ENCODE measurements at regions not wholly inside any gene's neighbourhood (a gene's known extent, or its start where the extent isn't known, plus 50 kb on each side); places are given as distances from the start of the nearest gene placed in this dataset.

DNA sequence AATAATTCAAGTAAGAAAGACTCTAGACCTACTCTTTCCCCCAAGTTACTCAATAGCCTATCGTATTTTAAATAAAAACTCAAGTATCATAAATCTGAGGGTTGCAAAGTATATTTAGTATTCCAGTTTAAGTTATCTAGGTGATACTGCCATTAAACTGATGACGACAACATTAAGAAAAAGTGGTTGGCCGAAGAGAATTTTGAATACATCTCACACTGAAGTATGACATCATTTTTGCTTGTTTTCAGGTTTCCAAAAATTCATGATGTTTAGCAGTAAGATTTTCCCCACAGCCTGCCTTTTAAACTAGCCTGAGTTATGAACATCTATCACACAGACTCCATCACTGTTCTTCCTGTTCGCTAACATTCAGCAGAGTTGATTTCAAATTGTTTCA lies 102.1 kb upstream of the RAB27B start:
- Histone ChIP-seq H3K9ac (ENCODE audit: insufficient read depth in 1 of 2, low read depth in 2 of 2, low read length in 2 of 2) (no peak overlapping the region), H3K4me2 (ENCODE audit: insufficient read depth, low read length) (no peak overlapping the region), H3K9me1 (ENCODE audit: control insufficient read depth, insufficient read depth, low read length) (no peaks in the 10 kb centered on the region), H3K4me1 (replicated peaks in 1 of 2; ENCODE audit: control insufficient read depth in 2 of 2, insufficient read depth in 2 of 2, low read length in 2 of 2) (no peaks in the 10 kb centered on the region), H2AFZ (ENCODE audit: low read depth, low read length) (no peak overlapping the region), H3K9me3 (replicated peaks; ENCODE audit: control insufficient read depth, insufficient read depth, low read depth, low read length) (no peaks in the 10 kb centered on the region), H4K20me1 (replicated peaks; ENCODE audit: control insufficient read depth, insufficient read depth, low read length) (no peaks in the 10 kb centered on the region), H3K4me3 (no peak overlapping the region), H3K36me3 (ENCODE audit: control insufficient read depth, insufficient read depth, low read length) (no peaks in the 10 kb centered on the region), H3K27me3 (ENCODE audit: control insufficient read depth in 2 of 2, insufficient read depth in 2 of 2, low read length in 2 of 2) (no peaks in the 10 kb centered on the region), H3K79me2 (ENCODE audit: control insufficient read depth, insufficient read depth, low read length) (no peaks in the 10 kb centered on the region), H3K27ac (ENCODE audit: extremely low read depth, low read depth, low read length) (no peak overlapping the region)
- intact Hi-C loops (cut with micrococcal nuclease): no loop called here
- in situ Hi-C loops (cut with MboI): no loop called here
- no TSS peak for BruUV-seq (replicated peaks)
- FAIRE-seq: no peak
- WGBS (ENCODE audit: insufficient coverage, low coverage, missing lambda C conversion rate): 47% methylated on average over 4 of the region's 4 CpGs
- ChIA-PET POLR2A (no interaction called here), CTCF (ENCODE audit: low intra/inter-chr PET ratio) (no interaction called here)
- TF ChIP-seq ZNF785 (CRISPR knock-in tag; IDR thresholded peaks at IDR 0.05) (no peak), ZNF707 (CRISPR knock-in tag; conservative IDR thresholded peaks at IDR 0.05) (no peak), L3MBTL2 (IDR thresholded peaks at IDR 0.05) (no peak), ZNF780A (CRISPR knock-in tag; IDR thresholded peaks at IDR 0.05) (no peak), CAMTA2 (CRISPR knock-in tag; conservative IDR thresholded peaks at IDR 0.05) (no peak), BCOR (IDR thresholded peaks at IDR 0.05) (no peak)
- TF ChIP-seq, protein P1, sequence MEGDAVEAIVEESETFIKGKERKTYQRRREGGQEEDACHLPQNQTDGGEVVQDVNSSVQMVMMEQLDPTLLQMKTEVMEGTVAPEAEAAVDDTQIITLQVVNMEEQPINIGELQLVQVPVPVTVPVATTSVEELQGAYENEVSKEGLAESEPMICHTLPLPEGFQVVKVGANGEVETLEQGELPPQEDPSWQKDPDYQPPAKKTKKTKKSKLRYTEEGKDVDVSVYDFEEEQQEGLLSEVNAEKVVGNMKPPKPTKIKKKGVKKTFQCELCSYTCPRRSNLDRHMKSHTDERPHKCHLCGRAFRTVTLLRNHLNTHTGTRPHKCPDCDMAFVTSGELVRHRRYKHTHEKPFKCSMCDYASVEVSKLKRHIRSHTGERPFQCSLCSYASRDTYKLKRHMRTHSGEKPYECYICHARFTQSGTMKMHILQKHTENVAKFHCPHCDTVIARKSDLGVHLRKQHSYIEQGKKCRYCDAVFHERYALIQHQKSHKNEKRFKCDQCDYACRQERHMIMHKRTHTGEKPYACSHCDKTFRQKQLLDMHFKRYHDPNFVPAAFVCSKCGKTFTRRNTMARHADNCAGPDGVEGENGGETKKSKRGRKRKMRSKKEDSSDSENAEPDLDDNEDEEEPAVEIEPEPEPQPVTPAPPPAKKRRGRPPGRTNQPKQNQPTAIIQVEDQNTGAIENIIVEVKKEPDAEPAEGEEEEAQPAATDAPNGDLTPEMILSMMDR (IDR thresholded peaks at IDR 0.05 in 2 of 3, conservative IDR thresholded peaks at IDR 0.05 in 1 of 3; ENCODE audit: insufficient read depth in 2 of 3, low read depth in 1 of 3, low read length in 3 of 3): no peak
- TF ChIP-seq, protein P2, sequence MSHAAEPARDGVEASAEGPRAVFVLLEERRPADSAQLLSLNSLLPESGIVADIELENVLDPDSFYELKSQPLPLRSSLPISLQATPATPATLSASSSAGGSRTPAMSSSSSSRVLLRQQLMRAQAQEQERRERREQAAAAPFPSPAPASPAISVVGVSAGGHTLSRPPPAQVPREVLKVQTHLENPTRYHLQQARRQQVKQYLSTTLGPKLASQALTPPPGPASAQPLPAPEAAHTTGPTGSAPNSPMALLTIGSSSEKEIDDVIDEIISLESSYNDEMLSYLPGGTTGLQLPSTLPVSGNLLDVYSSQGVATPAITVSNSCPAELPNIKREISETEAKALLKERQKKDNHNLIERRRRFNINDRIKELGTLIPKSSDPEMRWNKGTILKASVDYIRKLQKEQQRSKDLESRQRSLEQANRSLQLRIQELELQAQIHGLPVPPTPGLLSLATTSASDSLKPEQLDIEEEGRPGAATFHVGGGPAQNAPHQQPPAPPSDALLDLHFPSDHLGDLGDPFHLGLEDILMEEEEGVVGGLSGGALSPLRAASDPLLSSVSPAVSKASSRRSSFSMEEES (CRISPR knock-in tag; IDR thresholded peaks at IDR 0.05): no peak
- TF ChIP-seq, protein P3, sequence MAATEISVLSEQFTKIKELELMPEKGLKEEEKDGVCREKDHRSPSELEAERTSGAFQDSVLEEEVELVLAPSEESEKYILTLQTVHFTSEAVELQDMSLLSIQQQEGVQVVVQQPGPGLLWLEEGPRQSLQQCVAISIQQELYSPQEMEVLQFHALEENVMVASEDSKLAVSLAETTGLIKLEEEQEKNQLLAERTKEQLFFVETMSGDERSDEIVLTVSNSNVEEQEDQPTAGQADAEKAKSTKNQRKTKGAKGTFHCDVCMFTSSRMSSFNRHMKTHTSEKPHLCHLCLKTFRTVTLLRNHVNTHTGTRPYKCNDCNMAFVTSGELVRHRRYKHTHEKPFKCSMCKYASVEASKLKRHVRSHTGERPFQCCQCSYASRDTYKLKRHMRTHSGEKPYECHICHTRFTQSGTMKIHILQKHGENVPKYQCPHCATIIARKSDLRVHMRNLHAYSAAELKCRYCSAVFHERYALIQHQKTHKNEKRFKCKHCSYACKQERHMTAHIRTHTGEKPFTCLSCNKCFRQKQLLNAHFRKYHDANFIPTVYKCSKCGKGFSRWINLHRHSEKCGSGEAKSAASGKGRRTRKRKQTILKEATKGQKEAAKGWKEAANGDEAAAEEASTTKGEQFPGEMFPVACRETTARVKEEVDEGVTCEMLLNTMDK (IDR thresholded peaks at IDR 0.05; ENCODE audit: borderline replicate concordance, insufficient read depth, low read depth, low read length, poor library complexity, severe bottlenecking): no peak
- TF ChIP-seq, protein P4, sequence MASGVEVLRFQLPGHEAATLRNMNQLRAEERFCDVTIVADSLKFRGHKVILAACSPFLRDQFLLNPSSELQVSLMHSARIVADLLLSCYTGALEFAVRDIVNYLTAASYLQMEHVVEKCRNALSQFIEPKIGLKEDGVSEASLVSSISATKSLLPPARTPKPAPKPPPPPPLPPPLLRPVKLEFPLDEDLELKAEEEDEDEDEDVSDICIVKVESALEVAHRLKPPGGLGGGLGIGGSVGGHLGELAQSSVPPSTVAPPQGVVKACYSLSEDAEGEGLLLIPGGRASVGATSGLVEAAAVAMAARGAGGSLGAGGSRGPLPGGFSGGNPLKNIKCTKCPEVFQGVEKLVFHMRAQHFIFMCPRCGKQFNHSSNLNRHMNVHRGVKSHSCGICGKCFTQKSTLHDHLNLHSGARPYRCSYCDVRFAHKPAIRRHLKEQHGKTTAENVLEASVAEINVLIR (CRISPR knock-in tag; IDR thresholded peaks at IDR 0.05): no peak
- DNase-seq (ENCODE audit: extremely low read depth in 1 of 4, low spot score in 3 of 4): no peak
- ATAC-seq: no peak
